Uterus (tissue), 2 donors: ENCODE measurements at regions not wholly inside any gene's neighbourhood (a gene's known extent, or its start where the extent isn't known, plus 50 kb on each side); places are given as distances from the start of the nearest gene placed in this dataset.

Experiments used
- POLR2A ChIP-seq, 2 donors: fragments of 450-650 bp; IDR thresholded peaks; one replicate each; pipeline ENCODE4 v1.6.1; 2016; ENCODE audit warnings: antibody characterized with exemption in 2 of 2, mild to moderate bottlenecking in 1 of 2, moderate library complexity in 1 of 2
- TF ChIP-seq, protein P1 (sequence below), 4 experiments: fragments of 200-600 bp in 2 of 4; fragments of 450-650 bp in 2 of 4; sonication (generic) in 2 of 4; IDR thresholded peaks; one replicate each; pipeline ENCODE4 v1.5.1; 2016 to 2019; ENCODE audit warnings: antibody characterized with exemption in 4 of 4, mild to moderate bottlenecking in 2 of 4, moderate library complexity in 1 of 4

DNA sequence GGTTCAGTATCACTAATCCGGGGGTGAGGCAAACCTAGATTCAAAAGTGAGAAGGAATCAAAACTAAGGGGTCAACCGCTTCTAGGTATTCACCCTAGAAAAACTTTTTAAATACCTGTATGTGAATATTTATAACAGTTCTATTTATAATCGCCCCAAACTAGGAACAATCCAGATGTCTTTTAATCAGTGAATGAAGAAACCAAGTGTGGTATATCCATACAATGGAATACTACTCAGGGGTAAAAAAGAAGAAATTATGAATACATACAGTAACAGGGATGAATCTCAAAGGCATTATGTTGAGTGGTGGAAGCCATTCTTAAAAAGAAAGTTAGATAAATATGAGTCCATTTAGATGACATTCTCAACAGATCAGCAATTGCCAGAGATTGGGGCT is 178.0 kb upstream of the BLID start:
- TF ChIP-seq, protein P1, sequence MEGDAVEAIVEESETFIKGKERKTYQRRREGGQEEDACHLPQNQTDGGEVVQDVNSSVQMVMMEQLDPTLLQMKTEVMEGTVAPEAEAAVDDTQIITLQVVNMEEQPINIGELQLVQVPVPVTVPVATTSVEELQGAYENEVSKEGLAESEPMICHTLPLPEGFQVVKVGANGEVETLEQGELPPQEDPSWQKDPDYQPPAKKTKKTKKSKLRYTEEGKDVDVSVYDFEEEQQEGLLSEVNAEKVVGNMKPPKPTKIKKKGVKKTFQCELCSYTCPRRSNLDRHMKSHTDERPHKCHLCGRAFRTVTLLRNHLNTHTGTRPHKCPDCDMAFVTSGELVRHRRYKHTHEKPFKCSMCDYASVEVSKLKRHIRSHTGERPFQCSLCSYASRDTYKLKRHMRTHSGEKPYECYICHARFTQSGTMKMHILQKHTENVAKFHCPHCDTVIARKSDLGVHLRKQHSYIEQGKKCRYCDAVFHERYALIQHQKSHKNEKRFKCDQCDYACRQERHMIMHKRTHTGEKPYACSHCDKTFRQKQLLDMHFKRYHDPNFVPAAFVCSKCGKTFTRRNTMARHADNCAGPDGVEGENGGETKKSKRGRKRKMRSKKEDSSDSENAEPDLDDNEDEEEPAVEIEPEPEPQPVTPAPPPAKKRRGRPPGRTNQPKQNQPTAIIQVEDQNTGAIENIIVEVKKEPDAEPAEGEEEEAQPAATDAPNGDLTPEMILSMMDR (IDR thresholded peaks at IDR 0.05), result no peak
- TF ChIP-seq POLR2A (IDR thresholded peaks at IDR 0.05), result no peak
